GM21447 (cell line): ENCODE measurements at regions not wholly inside any gene's neighbourhood (a gene's known extent, or its start where the extent isn't known, plus 50 kb on each side); places are given as distances from the start of the nearest gene placed in this dataset.

Experiments used
- ATAC-seq: cut with Tn5 transposase; IDR thresholded peaks from one replicate; pipeline ENCODE4 v1.9.1; 2021; ENCODE audit not compliant: unreplicated experiment

- no peak for ATAC-seq
Measured at GRCh38 chr2:62370321-62371250, 135.4 kb downstream of the TMEM17 start.

- ATAC-seq, result no peak
Measured at GRCh38 chr2:62369541-62370202, 136.3 kb downstream of the TMEM17 start.

GRCh38 chr2:62364791-62365528 lies 141.0 kb downstream of the TMEM17 start:
- ATAC-seq, result no peak

GRCh38 chr2:62363166-62363565 lies 142.8 kb downstream of the TMEM17 start:
- peak; percentile 78 for ATAC-seq

GRCh38 chr2:62362561-62362960 lies 143.4 kb downstream of the TMEM17 start:
- peak; percentile 15 for ATAC-seq

- ATAC-seq, result no peak
Measured at GRCh38 chr2:62361964-62362363, 144.0 kb downstream of the TMEM17 start.

GRCh38 chr2:62354771-62355561 lies 151.0 kb downstream of the TMEM17 start:
- no peak for ATAC-seq

- no peak for ATAC-seq
Measured at GRCh38 chr2:62352031-62352430, 154.0 kb downstream of the TMEM17 start.

GRCh38 chr2:62349788-62350187 lies 153.9 kb downstream of the B3GNT2 start:
- ATAC-seq, result no peak

- no peak for ATAC-seq
Measured at GRCh38 chr2:62348700-62349099, 152.8 kb downstream of the B3GNT2 start.

GRCh38 chr2:62347563-62348270 lies 151.8 kb downstream of the B3GNT2 start:
- no peak for ATAC-seq

- peak; percentile 66 for ATAC-seq
Measured at GRCh38 chr2:62344472-62344871, 148.6 kb downstream of the B3GNT2 start.

- ATAC-seq, result no peak
Measured at GRCh38 chr2:62343636-62344337, 147.9 kb downstream of the B3GNT2 start.

GRCh38 chr2:62343206-62343605 lies 147.3 kb downstream of the B3GNT2 start:
- ATAC-seq, result no peak

- ATAC-seq, result peak; percentile 77
Measured at GRCh38 chr2:62340994-62341484, 145.1 kb downstream of the B3GNT2 start.

GRCh38 chr2:62339837-62340236 lies 143.9 kb downstream of the B3GNT2 start:
- ATAC-seq, result no peak

- no peak for ATAC-seq
Measured at GRCh38 chr2:62339413-62339812, 143.5 kb downstream of the B3GNT2 start.

GRCh38 chr2:62338111-62338510 lies 142.2 kb downstream of the B3GNT2 start:
- ATAC-seq, result no peak

GRCh38 chr2:62337403-62337802 lies 141.5 kb downstream of the B3GNT2 start:
- no peak for ATAC-seq
